Astrocyte of the spinal cord (primary cell): ENCODE measurements at regions not wholly inside any gene's neighbourhood (a gene's known extent, or its start where the extent isn't known, plus 50 kb on each side); places are given as distances from the start of the nearest gene placed in this dataset.

Experiments
- DNase-seq: peaks from one replicate; pipeline ENCODE4 v3.0.0; 2011; ENCODE audit warnings: low read depth, low spot score
- H3K4me3 ChIP-seq: 2 replicates; pipeline ENCODE4 v1.5.1; 2011; ENCODE audit warnings: low read depth, mild to moderate bottlenecking, low read length, moderate library complexity
- in situ Hi-C: cut with HindIII; loops from 2 replicates; pipeline ENCODE4 v1.10.0; 2017; ENCODE audit warnings: low sequenced_read_pairs
- TF ChIP-seq, protein P1 (sequence below): IDR thresholded peaks from 2 replicates; pipeline ENCODE4 v1.5.1; 2012; ENCODE audit warnings: low read depth, mild to moderate bottlenecking, low read length, inconsistent platforms

DNA sequence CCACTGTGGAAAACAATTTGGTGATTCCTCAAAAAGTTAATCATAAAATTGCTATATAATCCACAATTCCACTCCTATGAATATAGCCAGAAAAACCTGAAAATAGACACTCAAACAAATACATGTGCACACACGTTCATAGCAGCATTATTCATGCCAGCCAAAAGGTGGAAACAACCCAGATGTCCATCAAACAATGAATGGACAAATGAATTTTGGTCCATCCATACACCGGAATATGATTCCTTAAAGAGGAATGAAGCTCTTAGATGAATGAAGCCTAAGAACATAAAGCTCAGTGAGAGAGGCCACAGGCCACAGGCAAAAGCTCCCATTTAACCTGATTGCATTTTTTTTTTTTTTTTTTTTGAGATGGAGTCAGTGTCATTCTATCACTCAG is 114.6 kb upstream of the TNRC6C start:
- TF ChIP-seq, protein P1, sequence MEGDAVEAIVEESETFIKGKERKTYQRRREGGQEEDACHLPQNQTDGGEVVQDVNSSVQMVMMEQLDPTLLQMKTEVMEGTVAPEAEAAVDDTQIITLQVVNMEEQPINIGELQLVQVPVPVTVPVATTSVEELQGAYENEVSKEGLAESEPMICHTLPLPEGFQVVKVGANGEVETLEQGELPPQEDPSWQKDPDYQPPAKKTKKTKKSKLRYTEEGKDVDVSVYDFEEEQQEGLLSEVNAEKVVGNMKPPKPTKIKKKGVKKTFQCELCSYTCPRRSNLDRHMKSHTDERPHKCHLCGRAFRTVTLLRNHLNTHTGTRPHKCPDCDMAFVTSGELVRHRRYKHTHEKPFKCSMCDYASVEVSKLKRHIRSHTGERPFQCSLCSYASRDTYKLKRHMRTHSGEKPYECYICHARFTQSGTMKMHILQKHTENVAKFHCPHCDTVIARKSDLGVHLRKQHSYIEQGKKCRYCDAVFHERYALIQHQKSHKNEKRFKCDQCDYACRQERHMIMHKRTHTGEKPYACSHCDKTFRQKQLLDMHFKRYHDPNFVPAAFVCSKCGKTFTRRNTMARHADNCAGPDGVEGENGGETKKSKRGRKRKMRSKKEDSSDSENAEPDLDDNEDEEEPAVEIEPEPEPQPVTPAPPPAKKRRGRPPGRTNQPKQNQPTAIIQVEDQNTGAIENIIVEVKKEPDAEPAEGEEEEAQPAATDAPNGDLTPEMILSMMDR = no peak
- no peak overlapping the region for H3K4me3 ChIP-seq
- in situ Hi-C loops = no loop called here
- no peak for DNase-seq

DNA sequence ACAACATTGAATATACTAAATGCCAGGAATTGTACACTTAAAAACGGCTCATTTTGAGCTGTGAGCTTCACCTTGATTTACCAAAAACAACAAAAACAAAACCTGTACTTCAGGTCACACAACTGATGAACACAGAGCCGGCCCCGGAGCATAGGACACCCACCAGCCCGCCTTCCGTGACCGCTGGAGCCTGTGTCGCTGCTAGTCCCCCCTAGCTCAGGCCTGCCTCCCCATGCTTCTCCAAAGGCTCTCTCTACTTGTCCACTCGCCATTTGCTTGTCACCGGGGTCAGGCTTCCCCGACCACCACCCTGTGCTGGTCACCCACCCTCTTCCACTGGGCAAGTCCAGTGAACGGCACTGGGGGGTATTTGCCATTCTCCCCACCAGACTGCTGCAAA is 113.8 kb upstream of the TNRC6C start:
- in situ Hi-C loops = no loop called here
- TF ChIP-seq, protein P1 = no peak
- no peak for DNase-seq
- no peak overlapping the region for H3K4me3 ChIP-seq

DNA sequence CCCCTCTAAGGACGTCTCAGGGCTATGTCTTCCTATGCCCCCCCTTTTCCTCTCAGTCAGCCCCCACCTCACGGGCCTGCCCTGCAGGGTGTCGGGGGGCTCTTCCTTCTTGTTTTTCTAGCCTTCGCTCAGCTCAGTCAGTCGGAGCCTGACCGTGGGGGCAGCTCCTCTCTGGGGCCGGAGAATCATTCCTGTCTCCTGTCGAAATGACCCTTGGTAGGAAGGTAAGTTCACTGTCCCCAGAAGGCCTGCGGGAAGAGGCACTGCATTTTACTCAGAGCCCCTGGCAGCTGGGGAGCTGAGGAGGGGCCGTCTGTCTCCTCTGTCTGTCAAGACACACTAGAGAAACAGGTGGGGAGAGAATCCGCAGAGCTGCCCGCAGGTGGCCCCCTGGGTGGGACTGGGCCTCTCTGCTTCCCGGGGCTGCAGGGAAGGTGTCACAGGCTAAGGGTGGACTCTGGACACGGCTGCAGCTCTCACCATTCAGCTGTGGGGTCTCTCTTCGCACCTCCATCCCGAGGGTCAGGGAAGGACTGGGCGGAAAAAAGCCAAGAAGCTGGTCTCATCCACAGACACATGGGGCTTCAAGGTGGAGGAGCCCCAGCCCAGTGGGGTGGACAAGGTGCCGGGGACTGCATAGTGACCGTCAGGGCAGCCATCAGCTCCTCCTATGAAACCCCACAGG is 112.8 kb upstream of the TNRC6C start:
- TF ChIP-seq, protein P1 = no peak
- no peak for DNase-seq
- no peak overlapping the region for H3K4me3 ChIP-seq
- in situ Hi-C loops = no loop called here

DNA sequence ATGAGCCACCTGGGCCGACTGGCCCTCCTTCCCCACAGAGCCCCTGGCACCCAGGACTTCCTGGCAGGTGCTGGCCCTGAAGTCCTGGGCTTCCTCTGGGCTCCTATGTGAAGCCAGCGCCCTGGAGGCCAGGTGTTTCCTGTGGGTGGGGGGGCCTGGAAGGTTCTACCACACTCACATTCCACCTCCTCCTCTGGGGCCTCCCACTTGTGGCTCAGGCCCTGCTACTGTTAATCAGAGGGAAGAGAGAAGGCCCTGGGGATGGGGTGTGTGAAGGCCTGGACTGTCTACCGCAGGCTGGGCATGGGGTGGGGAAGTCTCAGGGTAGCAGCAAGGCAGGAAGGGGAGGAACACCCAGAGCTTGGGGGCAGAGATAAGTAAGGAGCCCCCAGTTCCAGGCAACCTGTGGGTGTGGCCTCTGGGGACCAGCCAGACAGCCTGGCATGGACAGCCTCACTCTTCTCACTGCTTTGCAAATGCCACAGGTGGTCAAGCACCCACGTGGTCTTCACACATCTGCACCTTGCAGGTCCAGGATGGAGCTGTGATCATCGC is 111.9 kb upstream of the TNRC6C start:
- H3K4me3 ChIP-seq = no peak overlapping the region
- TF ChIP-seq, protein P1 = no peak
- in situ Hi-C loops = no loop called here
- DNase-seq = no peak

DNA sequence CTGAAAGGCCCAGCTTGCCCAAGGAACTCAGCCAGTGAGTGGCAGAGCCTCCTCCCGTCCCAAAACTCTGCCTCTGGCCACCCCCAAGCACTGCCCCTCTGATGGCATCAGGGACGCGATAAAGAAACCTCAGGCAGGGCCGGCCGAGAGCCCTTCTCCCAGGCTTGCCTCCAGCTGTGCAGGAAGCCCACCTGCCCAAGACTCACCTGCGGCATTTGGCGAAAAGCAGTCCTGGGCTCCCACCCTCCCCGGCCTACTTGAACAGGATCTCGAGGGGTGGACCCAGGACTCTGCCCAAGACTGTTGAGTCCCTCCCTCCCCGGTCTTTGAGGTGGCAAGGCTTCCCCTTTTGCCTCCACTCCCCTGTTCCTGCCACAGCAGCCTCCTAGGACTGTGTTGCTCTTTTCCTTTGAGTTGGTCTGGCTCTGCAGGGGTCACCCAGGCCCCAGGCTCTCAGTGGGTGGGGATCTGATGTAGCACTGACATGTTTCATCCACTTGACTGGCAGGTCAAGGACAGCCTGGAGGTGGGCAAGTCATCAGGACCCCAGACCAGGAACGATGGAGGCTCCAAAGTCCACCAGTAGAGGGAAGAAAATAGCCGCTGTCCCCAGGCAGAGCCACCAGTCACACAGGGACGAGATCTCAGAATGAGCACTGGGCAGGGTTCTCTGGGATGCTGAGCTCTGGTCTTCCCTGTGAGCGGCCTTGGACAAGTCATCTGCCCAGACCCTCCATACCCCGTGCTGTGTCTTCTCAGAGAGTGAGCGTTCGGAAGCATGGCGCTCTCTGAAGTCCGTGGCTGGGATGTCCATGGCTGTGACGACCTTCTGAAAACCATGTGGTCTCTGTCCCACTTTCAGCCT is 111.0 kb upstream of the TNRC6C start:
- TF ChIP-seq, protein P1 = no peak
- DNase-seq = no peak
- no peak overlapping the region for H3K4me3 ChIP-seq
- in situ Hi-C loops = no loop called here

DNA sequence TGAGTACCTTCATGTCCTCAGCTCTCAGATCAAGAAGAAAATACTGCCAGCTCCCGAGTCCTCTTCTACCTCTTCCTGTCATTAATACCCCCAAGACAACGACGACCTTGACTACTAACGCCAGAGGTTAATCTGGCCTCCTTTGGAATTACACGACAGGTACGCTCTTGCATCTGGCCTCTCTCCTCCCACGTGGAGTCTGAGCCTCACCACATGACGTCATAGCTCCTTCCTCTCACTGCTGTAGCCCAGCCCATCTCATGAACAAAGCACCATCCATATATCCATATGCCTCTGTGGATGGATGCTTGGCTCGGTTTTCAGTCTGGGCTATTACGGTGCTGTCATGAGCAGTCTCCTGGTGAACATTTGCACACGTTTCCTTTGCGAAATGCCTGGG is 110.2 kb upstream of the TNRC6C start:
- H3K4me3 ChIP-seq = no peak overlapping the region
- TF ChIP-seq, protein P1 = no peak
- DNase-seq = no peak
- in situ Hi-C loops = no loop called here
